H1 (cell line): ENCODE measurements at regions not wholly inside any gene's neighbourhood (a gene's known extent, or its start where the extent isn't known, plus 50 kb on each side); places are given as distances from the start of the nearest gene placed in this dataset.
A peak's percentile ranks its signal among the peaks of the same experiment; 100 is the strongest.

Experiments
- CTCF ChIA-PET: fragments of 300-600 bp; sonication (Branson Sonifier 250); formaldehyde crosslinking; loops from one replicate; lab custom pipeline; 2021; ENCODE audit not compliant: partially characterized antibody; lab: Charles Lee
- POLR2A ChIA-PET: fragments of 300-600 bp; sonication (Branson Sonifier 250); formaldehyde crosslinking; loops from one replicate; lab custom pipeline; 2021; ENCODE audit warnings: inconsistent platforms; ENCODE audit not compliant: partially characterized antibody; lab: Charles Lee
- DNase-seq, 2 experiments: peaks; one replicate each; pipeline versions ENCODE4 v3.0.0 to v3.0.0-alpha.2; 2010 to 2022; ENCODE audit warnings: low spot score in 2 of 2, low read depth in 1 of 2, mixed read lengths in 1 of 2
- FAIRE-seq: peaks from 2 replicates; lab custom pipeline; 2011; peaks lifted over from hg19 to GRCh38; lab: Jason Lieb, UNC
- H2AFZ ChIP-seq: 2 replicates; pipeline ENCODE4 v1.8.1; 2012; ENCODE audit warnings: low read length, inconsistent platforms
- H2AK5ac ChIP-seq: 2 replicates; pipeline ENCODE4 v1.6.1; 2013; ENCODE audit warnings: low read depth, low read length
- H2BK120ac ChIP-seq: replicated peaks from 2 replicates; pipeline ENCODE3; 2013; ENCODE audit warnings: low read depth, low read length, inconsistent platforms
- H2BK12ac ChIP-seq: 2 replicates; pipeline ENCODE4 v1.6.1; 2013; ENCODE audit warnings: low read depth, low read length
- H2BK15ac ChIP-seq: 2 replicates; pipeline ENCODE4 v1.6.1; 2013; ENCODE audit warnings: low read length
- H2BK20ac ChIP-seq: 2 replicates; pipeline ENCODE4 v1.6.1; 2013; ENCODE audit warnings: low read length
- H2BK5ac ChIP-seq: 2 replicates; pipeline ENCODE4 v1.6.1; 2013; ENCODE audit warnings: low read depth, low read length
- H3K14ac ChIP-seq: 2 replicates; pipeline ENCODE4 v1.6.1; 2013; ENCODE audit warnings: inconsistent platforms; ENCODE audit not compliant: insufficient read length
- H3K18ac ChIP-seq: 2 replicates; pipeline ENCODE4 v1.6.1; 2013; ENCODE audit warnings: low read length; ENCODE audit errors: extremely low read depth
- H3K23ac ChIP-seq: 2 replicates; pipeline ENCODE4 v1.6.1; 2013; ENCODE audit warnings: inconsistent platforms; ENCODE audit not compliant: insufficient read length
- H3K23me2 ChIP-seq: 2 replicates; pipeline ENCODE4 v1.6.1; 2013; ENCODE audit warnings: low read depth, low read length
- H3K27ac ChIP-seq: 2 replicates; pipeline ENCODE4 v1.6.1; 2011; ENCODE audit warnings: low read depth, low read length, inconsistent platforms
- H3K27me3 ChIP-seq, 4 experiments: replicated peaks in 1 of 4; 1 replicate in 1 of 4; 2 replicates in 3 of 4; pipeline versions ENCODE4 v1.6.1 to v1.8.1; 2011 to 2013; ENCODE audit warnings: low read length in 3 of 4, mild to moderate bottlenecking in 3 of 4, inconsistent platforms in 2 of 4, mixed read lengths in 2 of 4, moderate library complexity in 1 of 4; ENCODE audit not compliant: control insufficient read depth in 3 of 4, insufficient read depth in 3 of 4; ENCODE audit errors: extremely low read depth in 1 of 4
- H3K36me3 ChIP-seq, 4 experiments: 2 replicates each; pipeline versions ENCODE4 v1.6.1 to v1.8.1; 2011 to 2013; ENCODE audit warnings: mild to moderate bottlenecking in 4 of 4, low read length in 3 of 4, moderate library complexity in 2 of 4, control low read depth in 1 of 4, inconsistent platforms in 1 of 4; ENCODE audit not compliant: insufficient read depth in 4 of 4, control insufficient read depth in 2 of 4
- H3K4ac ChIP-seq: replicated peaks from 2 replicates; pipeline ENCODE3; 2013; ENCODE audit warnings: low read length, low read depth, mixed read lengths, inconsistent platforms; ENCODE audit not compliant: insufficient read length
- H3K4me1 ChIP-seq, 4 experiments: replicated peaks in 1 of 4; 1 replicate in 1 of 4; 2 replicates in 3 of 4; pipeline versions ENCODE4 v1.6.1 to v1.8.1; 2011 to 2013; ENCODE audit warnings: low read length in 3 of 4, inconsistent platforms in 2 of 4, mixed read lengths in 1 of 4; ENCODE audit not compliant: insufficient read depth in 4 of 4, control insufficient read depth in 3 of 4
- H3K4me2 ChIP-seq, 2 experiments: 2 replicates each; pipeline versions ENCODE4 v1.6.1 to v1.8.1; 2011 to 2013; ENCODE audit warnings: low read depth in 2 of 2, low read length in 2 of 2, control low read depth in 1 of 2, inconsistent platforms in 1 of 2, mild to moderate bottlenecking in 1 of 2; ENCODE audit not compliant: insufficient read depth in 1 of 2
- H3K4me3 ChIP-seq, 4 experiments: fragments of 200-600, 300-600 bp in 1 of 4; sonication (generic), shearing (Covaris generic), sonication (Bioruptor Twin) in 1 of 4; 2 replicates each; pipeline versions ENCODE4 v1.5.1 to v1.8.1; 2011 to 2016; ENCODE audit warnings: low read length in 4 of 4, low read depth in 3 of 4, control low read depth in 2 of 4, inconsistent platforms in 2 of 4, mild to moderate bottlenecking in 2 of 4, mixed read lengths in 1 of 4, moderate library complexity in 1 of 4; ENCODE audit not compliant: insufficient read depth in 2 of 4; ENCODE audit errors: extremely low read depth in 1 of 4
- H3K56ac ChIP-seq: replicated peaks from 2 replicates; pipeline ENCODE3; 2013; ENCODE audit warnings: low read depth, mild to moderate bottlenecking, mixed read lengths, low read length, inconsistent platforms; ENCODE audit not compliant: insufficient read length
- H3K79me1 ChIP-seq: 2 replicates; pipeline ENCODE4 v1.6.1; 2013; ENCODE audit warnings: low read depth, low read length, control low read depth
- H3K79me2 ChIP-seq, 2 experiments: 2 replicates each; pipeline versions ENCODE4 v1.6.1 to v1.8.1; 2012 to 2013; ENCODE audit warnings: low read length in 2 of 2, mild to moderate bottlenecking in 2 of 2, inconsistent platforms in 1 of 2; ENCODE audit not compliant: insufficient read depth in 2 of 2, control insufficient read depth in 1 of 2
- H3K9ac ChIP-seq, 4 experiments: replicated peaks in 1 of 4; 1 replicate in 1 of 4; 2 replicates in 3 of 4; pipeline versions ENCODE4 v1.6.1 to v1.8.1; 2011 to 2013; ENCODE audit warnings: low read depth in 3 of 4, low read length in 3 of 4, control low read depth in 2 of 4, mild to moderate bottlenecking in 2 of 4, moderate library complexity in 2 of 4, inconsistent platforms in 1 of 4; ENCODE audit errors: extremely low read depth in 1 of 4
- H3K9me3 ChIP-seq, 2 experiments: 2 replicates each; pipeline versions ENCODE4 v1.6.1 to v1.8.1; 2012 to 2013; ENCODE audit warnings: mild to moderate bottlenecking in 2 of 2, moderate library complexity in 2 of 2, control low read depth in 1 of 2, inconsistent platforms in 1 of 2, low read depth in 1 of 2, low read length in 1 of 2, mixed read lengths in 1 of 2; ENCODE audit not compliant: insufficient read depth in 2 of 2
- H4K20me1 ChIP-seq, 2 experiments: replicated peaks in 1 of 2; 2 replicates each; pipeline versions ENCODE3 to v1.8.1; 2011 to 2013; ENCODE audit warnings: inconsistent platforms in 2 of 2, low read length in 2 of 2, mild to moderate bottlenecking in 1 of 2; ENCODE audit not compliant: insufficient read depth in 2 of 2, control insufficient read depth in 1 of 2
- H4K5ac ChIP-seq: 2 replicates; pipeline ENCODE4 v1.6.1; 2013; ENCODE audit warnings: low read length, low read depth, mixed read lengths, inconsistent platforms; ENCODE audit not compliant: insufficient read length
- H4K8ac ChIP-seq: 2 replicates; pipeline ENCODE4 v1.8.0; 2013; ENCODE audit warnings: mild to moderate bottlenecking, moderate library complexity, low read length, inconsistent platforms; ENCODE audit not compliant: insufficient read depth; ENCODE audit errors: extremely low read depth
- H4K91ac ChIP-seq: replicated peaks from 2 replicates; pipeline ENCODE3; 2013; ENCODE audit warnings: low read length, mixed read lengths, inconsistent platforms; ENCODE audit not compliant: insufficient read length
- CTBP2 ChIP-seq: IDR thresholded peaks from 2 replicates; pipeline ENCODE4 v1.7.0; 2011; ENCODE audit warnings: borderline replicate concordance, mild to moderate bottlenecking, moderate library complexity, mixed read lengths, low read length; ENCODE audit not compliant: insufficient read depth, insufficient read length
- GABPA ChIP-seq: IDR thresholded peaks from 2 replicates; pipeline ENCODE4 v1.6.1; 2011; ENCODE audit warnings: mild to moderate bottlenecking, low read length, moderate library complexity, borderline replicate concordance; ENCODE audit not compliant: insufficient read depth
- TEAD4 ChIP-seq: IDR thresholded peaks from 2 replicates; pipeline ENCODE4 v1.6.1; 2012; ENCODE audit warnings: low read depth, low read length, inconsistent platforms, mixed read lengths
- WGBS, 2 experiments: shearing (Covaris generic) in 1 of 2; methylation state at CpG; one replicate each; pipeline versions ENCODE4 v1.1.6 to v1.1.7; 2013 to 2015; ENCODE audit warnings: low lambda C conversion rate in 2 of 2, mixed read lengths in 2 of 2, inconsistent platforms in 1 of 2, low coverage in 1 of 2, missing lambda C conversion rate in 1 of 2; ENCODE audit not compliant: insufficient replicate concordance in 2 of 2, insufficient coverage in 1 of 2, insufficient read length in 1 of 2; ENCODE audit errors: extremely low coverage in 1 of 2, missing lambda C conversion rate in 1 of 2; 5-methylcytosine and 5-hydroxymethylcytosine counted together

GRCh38 chr2:220857368-220857767 is 714.7 kb downstream of the EPHA4 start:
- WGBS, 2 experiments, result 75% methylated on average over 1 of the region's 1 CpG; no CpG with 5 or more reads in 1 of the 2 experiments
- Histone ChIP-seq H2BK5ac (no peak overlapping the region), H2BK15ac (no peak overlapping the region), H3K27ac (no peak overlapping the region), H2BK12ac (no peak overlapping the region), H3K79me2 (no peaks in the 10 kb centered on the region), H3K4me3 (no peak overlapping the region), H4K5ac (no peak overlapping the region), H4K8ac (no peak overlapping the region), H4K20me1 (no peaks in the 10 kb centered on the region), H3K14ac (no peak overlapping the region), H3K27me3 (no peaks in the 10 kb centered on the region), H3K23ac (no peak overlapping the region), H3K18ac (no peak overlapping the region), H4K91ac (no peak overlapping the region), H3K23me2 (no peaks in the 10 kb centered on the region; the same call in 1 of the 2 replicates), H2AK5ac (no peak overlapping the region), H2BK20ac (no peak overlapping the region), H3K4me1 (no peaks in the 10 kb centered on the region; a peak in 1 of 7 replicates), H2BK120ac (no peak overlapping the region), H3K56ac (no peak overlapping the region), H3K79me1 (no peaks in the 10 kb centered on the region), H3K9me3 (no peaks in the 10 kb centered on the region), H3K36me3 (no peaks in the 10 kb centered on the region), H3K9ac (no peak overlapping the region), H2AFZ (no peak overlapping the region), H3K4me2 (no peak overlapping the region)
- DNase-seq (no peak), FAIRE-seq (no peak)
- ChIA-PET POLR2A (no interaction called here), CTCF (no interaction called here)
- TF ChIP-seq GABPA (no peak), TEAD4 (0 out of 2 replicates have a peak, but pooled peaks have one; percentile 49), CTBP2 (no peak)
- TF ChIP-seq, all 59 proteins: peak for 1
- H3K4ac ChIP-seq, result no peak overlapping the region
